ENCODE measurements at regions not wholly inside any gene's neighbourhood (a gene's known extent, or its start where the extent isn't known, plus 50 kb on each side); places are given as distances from the start of the nearest gene placed in this dataset.

GRCh38 chr1:208599063-208599462, 354.9 kb upstream of the PLXNA2 start:
- DNase-seq, result no peak

- no peak for DNase-seq
Measured at GRCh38 chr1:208600456-208601190, 356.4 kb upstream of the PLXNA2 start.

GRCh38 chr1:208601561-208601960, 357.4 kb upstream of the PLXNA2 start:
- DNase-seq, result no peak

- DNase-seq, result no peak
Measured at GRCh38 chr1:208603721-208604120, 359.5 kb upstream of the PLXNA2 start.

- no peak for DNase-seq
Measured at GRCh38 chr1:208604295-208604694, 360.1 kb upstream of the PLXNA2 start.

GRCh38 chr1:208606959-208607358, 362.8 kb upstream of the PLXNA2 start:
- no peak for DNase-seq

DNA sequence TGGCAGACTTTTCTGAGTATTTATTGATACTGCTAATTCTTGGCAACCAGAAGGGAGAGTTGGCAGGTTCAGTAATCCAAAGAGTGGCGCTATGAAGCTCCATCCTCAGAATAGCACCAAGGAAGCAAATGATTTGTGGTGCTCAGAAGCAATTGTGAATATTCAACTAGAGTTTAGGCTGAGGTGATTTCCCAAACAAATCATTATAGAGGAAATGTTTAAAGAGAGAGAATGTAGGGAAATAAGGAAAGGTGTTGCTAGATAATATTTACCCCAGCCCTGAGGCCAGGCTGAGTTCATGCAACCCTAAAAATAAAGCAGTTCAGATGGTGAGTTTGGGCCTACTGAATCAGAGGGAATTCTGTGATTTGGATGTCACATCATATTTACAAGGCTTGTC, 363.4 kb upstream of the PLXNA2 start:
- DNase-seq, result no peak

DNA sequence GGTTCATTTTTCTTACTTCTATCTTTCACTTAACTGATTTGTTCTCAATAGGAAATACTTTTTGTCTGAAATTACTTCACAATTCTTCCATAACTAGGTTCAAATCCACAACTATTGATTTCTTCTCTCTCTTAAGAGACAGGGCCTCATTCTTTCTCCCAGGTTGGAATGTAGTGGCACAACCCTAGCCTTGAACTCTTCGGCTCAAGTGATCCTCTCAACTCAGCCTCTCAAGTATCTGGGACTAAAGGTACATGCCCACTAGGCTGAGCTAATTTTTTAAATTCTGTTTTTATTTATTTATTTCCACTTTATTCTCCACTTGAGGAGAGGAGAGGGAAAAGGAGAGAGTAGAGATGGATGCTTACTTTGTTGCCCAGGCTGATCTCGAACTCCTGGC, 370.4 kb upstream of the PLXNA2 start:
- no peak for DNase-seq

GRCh38 chr1:208615371-208615770, 371.2 kb upstream of the PLXNA2 start:
- no peak for DNase-seq

DNA sequence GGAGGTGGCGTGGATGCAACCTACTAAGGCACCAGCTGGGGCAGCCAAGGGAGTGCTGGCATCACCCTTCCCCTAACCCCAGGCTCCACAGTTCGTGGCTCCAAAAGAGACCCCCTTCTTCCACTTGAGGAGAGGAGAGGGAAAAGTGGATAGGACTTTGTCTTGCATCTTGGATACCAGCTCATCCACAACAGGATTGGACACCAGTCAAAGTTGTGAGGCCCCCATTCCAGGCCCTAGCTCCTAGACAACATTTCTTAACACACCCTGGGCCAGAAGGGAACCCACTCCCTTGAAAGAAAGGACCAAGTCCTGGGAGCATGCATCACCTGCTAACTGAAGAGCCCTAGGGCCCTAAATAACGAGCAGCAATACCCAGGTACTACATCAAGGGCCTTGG, 372.6 kb upstream of the PLXNA2 start:
- DNase-seq, result no peak

DNA sequence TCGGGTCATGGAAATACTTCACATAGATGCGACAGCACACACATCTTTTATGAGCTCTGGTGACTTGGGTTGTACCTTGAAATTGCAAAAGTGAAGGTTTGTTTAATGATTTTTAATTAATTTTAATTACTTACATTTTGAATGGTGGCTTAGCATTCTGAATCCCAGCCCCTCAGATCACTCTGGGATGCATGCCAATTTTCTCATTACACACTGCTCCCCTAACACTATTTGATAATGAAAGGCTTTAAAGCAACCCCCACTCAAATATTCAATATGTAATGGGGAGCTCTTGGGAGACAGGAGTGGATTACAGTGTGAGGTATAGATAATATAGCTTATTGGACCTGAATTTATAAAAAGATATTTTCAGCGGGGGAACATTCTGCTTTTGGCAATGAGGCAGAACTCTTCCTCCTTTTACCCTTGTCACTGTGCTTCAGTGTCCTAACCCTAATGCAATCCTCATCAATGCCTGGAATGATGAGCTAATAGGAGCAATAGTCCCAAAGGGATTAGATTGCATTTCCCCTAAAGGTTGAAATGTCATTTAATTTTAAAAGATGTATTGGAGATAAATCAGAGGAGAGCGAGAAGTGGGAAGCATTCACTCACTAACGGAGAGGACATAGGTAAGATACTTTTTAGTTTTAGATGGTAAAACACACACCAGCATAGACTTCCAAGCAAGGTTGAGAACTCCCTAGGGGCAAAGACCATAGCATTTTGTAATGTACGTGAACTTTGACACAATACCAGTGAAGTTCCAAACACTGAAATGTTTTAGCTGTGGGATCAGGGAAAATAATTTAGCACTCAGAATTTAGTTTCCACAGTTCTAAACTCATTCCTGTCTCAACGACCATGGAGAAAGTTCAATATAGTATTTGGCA, 384.1 kb upstream of the PLXNA2 start:
- DNase-seq, result no peak

DNA sequence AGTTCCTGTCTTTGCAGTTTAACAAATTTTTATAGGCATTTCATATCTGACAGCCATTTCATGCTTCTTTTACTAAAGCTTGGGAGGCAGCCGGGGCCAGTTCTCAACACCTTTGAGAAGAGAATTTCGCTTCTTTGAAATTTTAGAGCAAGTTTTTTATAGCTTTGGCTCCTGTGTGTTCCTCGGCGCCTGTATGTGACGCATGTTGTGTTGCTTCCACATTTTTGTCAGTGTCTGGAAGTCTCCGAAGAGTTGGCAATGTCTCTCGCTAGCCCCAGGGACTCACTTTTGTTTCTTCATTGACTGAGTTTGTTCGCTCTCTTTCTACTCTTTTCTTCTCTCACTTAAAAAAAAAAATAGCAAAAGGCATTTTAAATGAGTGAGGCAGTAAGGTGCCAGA, 386.9 kb upstream of the PLXNA2 start:
- no peak for DNase-seq

DNA sequence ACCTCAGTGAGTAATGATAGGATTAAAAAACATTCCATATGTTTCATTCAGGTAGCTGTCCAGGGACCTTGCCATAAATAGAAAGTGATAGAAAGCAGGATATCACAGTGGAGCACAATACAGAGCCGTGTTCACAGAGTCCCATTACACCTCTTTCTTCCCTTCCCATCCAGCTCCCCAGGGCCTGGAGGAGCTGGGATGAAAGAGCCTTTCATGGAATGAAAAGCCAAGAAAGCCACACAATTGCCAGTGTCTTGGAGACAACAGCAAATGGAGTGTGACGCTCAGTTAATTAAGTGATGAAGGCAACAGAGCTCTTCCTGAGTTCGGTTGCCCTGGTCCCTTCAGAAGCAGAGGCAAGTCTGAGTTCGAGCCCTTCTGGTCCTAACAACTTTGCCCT, 387.3 kb upstream of the PLXNA2 start:
- DNase-seq, result no peak

GRCh38 chr1:208634346-208635140, 390.4 kb upstream of the PLXNA2 start:
- DNase-seq, result no peak

- DNase-seq, result no peak
Measured at GRCh38 chr1:208637181-208637580, 393.0 kb upstream of the PLXNA2 start.

DNA sequence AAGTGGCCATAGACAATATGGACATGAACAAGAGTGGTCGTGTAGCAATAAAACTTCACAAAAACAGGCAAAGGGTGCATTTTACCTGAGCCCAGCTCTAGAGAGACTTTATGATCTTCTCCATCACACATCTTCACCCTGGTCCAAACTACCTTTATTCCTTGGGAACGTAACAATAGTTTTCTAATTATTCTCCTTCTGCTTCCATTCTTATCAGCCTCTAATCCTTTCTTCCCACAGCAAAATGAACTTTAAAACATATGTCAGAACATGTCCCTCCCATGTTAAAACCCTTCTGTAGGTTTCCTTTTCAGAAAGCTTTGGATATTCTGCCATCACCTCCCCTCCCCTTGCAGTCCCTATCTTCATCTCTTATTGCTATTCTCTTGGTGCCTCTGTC, 395.2 kb upstream of the PLXNA2 start:
- no peak for DNase-seq

- no peak for DNase-seq
Measured at GRCh38 chr1:208640295-208640694, 396.1 kb upstream of the PLXNA2 start.

GRCh38 chr1:208641579-208642280, 397.5 kb upstream of the PLXNA2 start:
- no peak for DNase-seq

DNA sequence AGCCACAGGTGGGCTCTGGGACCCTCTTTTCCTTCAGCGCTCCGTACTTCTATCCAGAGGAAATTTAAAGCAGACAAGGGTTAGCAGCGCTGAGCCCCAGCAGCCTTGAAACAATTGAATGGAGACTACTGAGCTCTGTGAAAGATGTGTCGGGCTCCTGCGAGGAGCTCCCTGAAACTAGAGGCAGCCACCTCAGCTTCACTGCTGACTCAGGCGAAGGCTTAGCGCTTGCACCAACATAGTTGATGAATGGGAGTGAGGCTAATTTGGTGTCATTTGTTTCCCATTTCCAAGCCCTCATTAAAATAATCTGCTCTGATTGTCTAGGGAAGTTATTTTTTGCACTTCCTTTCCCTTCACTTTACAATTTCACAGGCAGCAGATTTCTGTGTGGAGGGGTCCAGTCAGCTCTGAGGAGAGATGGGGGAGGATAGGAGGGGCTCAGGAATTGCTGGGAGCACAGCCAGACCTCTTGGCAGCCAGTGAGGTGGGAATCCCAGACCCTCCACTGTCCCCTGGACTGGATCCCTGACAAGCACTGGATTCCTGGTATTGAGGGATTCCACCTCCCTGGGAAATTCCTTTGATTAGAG, 398.9 kb upstream of the PLXNA2 start:
- DNase-seq, result no peak

- no peak for DNase-seq
Measured at GRCh38 chr1:208644401-208645160, 400.4 kb upstream of the PLXNA2 start.

GRCh38 chr1:208646431-208646830, 402.2 kb upstream of the PLXNA2 start:
- no peak for DNase-seq

DNA sequence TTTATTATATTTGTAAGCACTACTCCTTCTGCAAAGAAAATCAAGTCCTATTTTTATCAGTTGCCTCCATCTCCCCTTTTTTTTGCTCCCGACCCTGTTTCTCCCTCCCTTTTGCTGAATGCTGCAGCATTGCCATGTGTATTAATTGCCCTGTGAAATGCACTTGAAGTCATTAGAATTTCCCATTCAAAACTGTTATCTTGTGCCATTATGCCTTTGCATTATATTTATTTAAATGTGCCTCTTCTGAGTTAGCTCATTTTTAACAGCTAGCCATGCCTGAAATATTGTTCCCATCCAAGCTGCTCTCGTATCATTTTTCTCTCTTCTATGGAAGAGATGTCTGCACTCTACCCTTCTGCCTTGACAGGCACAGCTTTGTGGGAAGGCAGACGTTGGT, 404.0 kb upstream of the PLXNA2 start:
- DNase-seq, result no peak

All from NCI-H2029 treated with DMSO at 0.1 percent for 48 hours (cell line).